Activated naive CD4-positive, alpha-beta T cell treated with Interleukin-2 at 50 U/mL for 16 hours (primary cell): ENCODE measurements at regions not wholly inside any gene's neighbourhood (a gene's known extent, or its start where the extent isn't known, plus 50 kb on each side); places are given as distances from the start of the nearest gene placed in this dataset.

Source experiments
- DNase-seq: peaks from one replicate; pipeline ENCODE4 v3.0.0-alpha.2; 2020

- DNase-seq, result no peak
Observed at GRCh38 chr3:5270666-5271371, 83.3 kb downstream of the EDEM1 start.

GRCh38 chr3:5271372-5271683 lies 83.8 kb downstream of the EDEM1 start:
- DNase-seq, result no peak

DNA sequence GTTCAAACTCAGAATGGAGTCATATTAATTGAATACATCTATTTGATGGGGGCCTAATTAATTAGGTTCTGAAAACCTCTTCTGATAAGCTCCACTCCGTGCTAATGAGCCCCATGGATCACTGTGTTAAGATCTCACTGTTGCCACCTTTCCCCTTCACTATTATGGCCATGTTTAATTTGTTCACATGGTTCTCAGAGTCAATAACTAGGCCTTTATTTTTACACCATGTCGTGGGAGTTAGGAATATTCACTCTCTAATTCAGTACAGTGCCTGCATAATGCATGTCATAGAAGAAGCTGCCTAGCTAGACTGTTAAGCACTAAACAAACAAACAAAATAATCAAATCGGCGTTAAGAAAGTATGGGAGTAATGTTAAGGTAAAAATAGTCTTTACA lies 84.9 kb downstream of the EDEM1 start:
- no peak for DNase-seq

DNA sequence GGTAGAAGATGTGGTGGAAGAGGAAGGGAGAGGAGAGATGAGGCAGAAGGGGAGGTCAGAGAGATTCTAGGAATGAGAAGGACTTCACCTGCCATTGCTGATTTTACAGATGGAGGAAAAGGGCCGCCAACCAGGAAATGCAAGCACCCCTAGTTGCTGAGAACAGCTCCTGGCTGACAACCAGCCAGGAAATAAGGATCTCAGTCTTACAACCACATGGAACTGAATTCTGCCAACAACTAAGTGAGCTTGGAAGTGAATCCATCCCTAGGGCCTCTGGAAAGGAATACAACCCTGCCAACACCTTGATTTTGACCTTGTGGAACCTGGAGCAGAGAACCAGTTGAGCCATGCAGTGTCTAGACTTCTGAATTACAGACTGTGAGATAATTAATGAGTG lies 86.6 kb downstream of the EDEM1 start:
- DNase-seq, result no peak

- DNase-seq, result no peak
Observed at GRCh38 chr3:5275529-5275928, 88.0 kb downstream of the EDEM1 start.

DNA sequence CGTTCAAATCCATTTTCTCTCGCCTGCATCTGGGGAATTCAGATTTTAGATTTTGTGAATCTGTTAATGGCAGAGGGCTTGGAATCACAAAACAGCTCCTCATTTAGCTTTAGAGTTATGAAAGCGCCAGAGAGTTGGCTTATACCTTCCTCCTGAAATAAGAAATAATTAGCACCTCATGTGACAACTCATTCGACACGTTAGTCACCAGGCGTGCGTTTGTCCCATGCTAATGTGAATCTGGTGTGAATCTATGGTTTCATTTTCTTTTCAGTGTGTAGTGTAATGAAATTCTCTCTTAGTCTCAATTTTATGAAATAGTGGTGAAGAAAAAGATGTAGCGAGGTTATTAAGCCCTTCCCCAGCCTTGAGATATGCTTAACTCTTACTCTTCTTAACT lies 89.4 kb downstream of the EDEM1 start:
- no peak for DNase-seq

DNA sequence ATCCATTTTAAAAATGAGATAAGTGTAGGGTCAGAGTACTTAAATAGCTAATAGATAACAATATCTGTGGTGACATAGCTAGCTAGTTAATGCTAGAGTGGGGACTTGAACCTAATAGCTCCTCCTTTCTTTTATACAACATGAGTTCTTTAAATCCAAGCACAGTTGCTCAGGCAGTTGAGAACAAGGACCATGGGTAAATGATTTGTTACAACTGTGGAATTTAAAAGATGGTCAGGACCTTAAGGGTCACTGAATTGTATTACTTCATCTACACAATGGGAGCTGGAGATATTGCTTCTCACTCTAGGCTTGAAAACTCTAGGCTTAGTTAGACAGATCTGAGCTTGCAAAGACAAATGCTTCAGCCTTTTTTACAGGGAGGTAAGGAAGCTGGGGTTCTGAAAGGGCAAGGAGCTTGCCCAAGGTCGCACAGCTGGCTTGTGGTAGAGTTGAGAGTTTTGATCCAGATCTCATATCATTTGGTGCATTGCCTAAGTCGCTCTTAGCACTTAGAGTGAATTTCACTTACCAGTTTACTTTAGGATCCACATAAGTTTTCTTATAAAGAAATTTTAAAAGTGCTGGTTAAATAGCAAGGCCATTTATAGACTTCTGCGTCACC lies 90.2 kb downstream of the EDEM1 start:
- DNase-seq, result no peak

GRCh38 chr3:5278666-5279065 lies 91.2 kb downstream of the EDEM1 start:
- no peak for DNase-seq

GRCh38 chr3:5282703-5283102 lies 95.2 kb downstream of the EDEM1 start:
- DNase-seq, result no peak

DNA sequence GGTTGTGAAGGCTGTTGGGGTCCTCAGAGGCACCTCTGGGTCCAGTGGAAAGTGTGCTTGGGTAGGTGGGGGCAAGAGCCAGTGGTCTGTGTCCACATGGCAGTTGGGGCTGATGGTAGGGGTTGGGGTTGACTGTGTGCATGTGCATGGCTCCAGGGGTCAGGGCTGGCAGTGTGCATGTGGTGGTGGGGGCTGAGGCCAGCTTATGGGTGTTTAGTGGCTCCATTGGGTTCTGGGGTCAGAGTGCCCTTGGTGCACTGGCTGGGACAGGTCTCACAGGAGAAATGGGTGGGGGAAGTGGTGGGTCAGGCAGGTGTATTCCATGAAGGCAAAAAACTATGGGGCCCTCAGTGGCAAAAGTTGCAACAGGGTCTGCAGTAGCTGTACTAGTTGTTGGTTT lies 97.9 kb downstream of the EDEM1 start:
- DNase-seq, result no peak

GRCh38 chr3:5290915-5291314 lies 103.4 kb downstream of the EDEM1 start:
- no peak for DNase-seq

- no peak for DNase-seq
Observed at GRCh38 chr3:5292512-5292911, 105.0 kb downstream of the EDEM1 start.

GRCh38 chr3:5293207-5293606 lies 105.7 kb downstream of the EDEM1 start:
- no peak for DNase-seq

GRCh38 chr3:5294356-5294755 lies 106.8 kb downstream of the EDEM1 start:
- DNase-seq, result no peak

GRCh38 chr3:5295191-5295690 lies 107.7 kb downstream of the EDEM1 start:
- DNase-seq, result no peak

DNA sequence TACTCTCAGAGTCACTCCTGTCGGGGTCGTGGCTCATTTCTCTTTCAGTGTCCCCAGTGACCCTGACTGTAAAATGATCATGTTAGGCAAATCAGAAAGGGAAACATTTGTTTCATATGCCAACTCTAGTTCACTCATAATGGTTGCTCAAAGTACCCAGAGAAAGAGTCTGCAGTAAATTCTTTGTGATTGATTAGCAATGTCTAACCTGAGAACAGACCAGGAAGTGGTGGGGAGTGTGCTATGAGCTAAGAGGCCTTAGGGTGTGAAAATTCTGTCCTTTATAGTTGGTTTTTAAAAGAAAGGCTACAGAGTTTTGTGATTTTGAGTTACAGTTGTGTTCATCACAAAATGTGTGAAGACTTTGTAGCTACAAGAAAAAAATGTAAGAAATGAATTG lies 108.9 kb downstream of the EDEM1 start:
- no peak for DNase-seq

GRCh38 chr3:5297895-5298294 lies 110.4 kb downstream of the EDEM1 start:
- no peak for DNase-seq

DNA sequence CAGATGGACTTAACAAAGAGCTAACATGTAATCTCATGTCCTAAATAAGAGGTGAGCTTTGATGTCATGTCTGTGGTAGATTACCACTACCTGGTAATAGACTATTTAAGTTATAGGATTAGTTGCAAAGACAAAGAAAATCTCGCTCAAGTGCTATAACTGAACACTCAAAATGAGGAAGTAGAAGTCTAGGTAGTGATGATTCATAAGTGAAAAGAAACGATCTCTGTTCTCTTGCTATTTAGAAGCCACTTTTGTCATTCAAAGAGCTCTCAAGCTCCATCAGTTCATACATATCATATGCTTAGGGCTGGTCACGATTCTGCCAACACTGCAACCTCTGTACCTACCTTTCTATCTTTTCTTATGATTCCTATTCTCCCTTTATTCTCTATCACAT lies 110.9 kb downstream of the EDEM1 start:
- no peak for DNase-seq

DNA sequence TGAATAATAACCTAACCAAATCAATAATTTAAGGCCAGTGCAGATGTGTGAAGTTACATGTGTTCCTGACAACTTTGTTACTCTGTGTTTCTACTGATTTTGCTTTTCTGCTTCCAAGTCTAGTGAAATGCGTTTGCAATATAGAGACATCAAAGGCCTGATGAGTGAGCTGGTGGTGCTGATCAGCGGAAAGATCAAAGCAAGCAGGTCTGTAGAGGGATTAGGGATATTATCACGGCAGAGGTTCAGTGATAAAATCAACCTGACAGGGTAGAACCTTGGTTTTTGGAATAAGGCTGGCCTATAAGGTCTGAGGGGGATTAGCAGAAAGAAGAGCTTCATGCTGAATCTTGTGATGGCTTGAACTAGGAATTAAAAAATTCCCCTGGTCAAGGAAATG lies 111.7 kb downstream of the EDEM1 start:
- DNase-seq, result no peak

DNA sequence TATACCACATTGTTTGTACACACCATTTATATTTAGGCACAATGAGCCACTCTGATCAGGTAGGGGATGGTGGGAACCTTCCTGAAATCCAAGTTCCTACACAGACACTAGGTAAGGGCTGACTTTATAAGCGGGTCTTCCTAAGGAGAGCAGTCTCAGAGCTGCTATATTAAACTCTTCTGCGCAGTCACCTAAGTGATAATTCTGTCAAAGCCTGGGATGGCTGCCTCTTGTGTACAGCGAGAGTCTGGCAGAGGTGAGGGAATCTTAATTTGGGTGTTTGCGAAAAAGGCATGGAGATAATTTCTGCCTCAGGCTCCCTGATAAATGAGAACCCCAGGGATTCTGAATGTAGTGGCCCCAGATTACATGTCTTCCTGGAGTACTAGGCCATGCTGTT lies 113.1 kb downstream of the EDEM1 start:
- DNase-seq, result no peak

GRCh38 chr3:5301651-5302297 lies 114.3 kb downstream of the EDEM1 start:
- DNase-seq, result no peak

DNA sequence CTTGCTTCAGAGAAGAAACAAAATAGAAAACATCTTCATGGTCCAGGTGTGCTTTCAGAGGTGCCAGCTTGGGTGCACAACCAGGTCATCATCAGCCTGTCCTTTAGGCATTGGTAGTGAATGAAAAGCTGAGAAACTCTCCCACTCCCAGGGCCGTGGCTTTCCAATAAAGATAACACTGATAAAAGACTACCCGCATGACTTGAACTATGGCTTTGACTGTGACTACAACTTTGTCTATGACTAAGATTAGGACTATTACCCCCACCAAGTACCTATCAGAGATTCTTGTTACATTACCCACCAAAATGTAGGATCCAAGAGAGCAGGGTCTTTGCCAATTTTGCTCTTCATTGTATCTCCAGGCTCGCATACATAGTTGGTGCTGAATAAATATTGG lies 115.2 kb downstream of the EDEM1 start:
- DNase-seq, result no peak

DNA sequence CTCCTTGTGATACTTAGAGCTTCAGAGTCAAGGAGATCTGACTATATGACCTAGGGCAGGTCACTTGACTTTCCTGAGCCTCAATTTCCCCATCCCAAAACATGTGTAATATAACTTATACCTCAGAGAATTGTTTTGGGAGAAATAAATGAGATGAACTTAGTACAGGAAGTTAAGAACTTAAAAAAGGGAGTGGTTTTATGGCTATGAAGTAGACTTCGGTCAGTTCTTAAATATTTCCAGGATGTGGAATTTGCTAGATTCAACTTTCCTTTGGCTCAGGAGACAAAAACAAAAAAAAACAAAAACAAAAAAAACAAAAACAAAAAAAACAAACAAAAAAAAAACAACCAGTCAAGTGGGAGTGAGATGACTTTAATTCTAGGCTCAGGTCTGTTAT lies 116.7 kb downstream of the EDEM1 start:
- DNase-seq, result no peak
